Suprapubic skin (tissue), 4 donors: ENCODE measurements at regions not wholly inside any gene's neighbourhood (a gene's known extent, or its start where the extent isn't known, plus 50 kb on each side); places are given as distances from the start of the nearest gene placed in this dataset.

ENCODE experiments used
- DNase-seq, 2 donors: peaks; one replicate each; pipeline ENCODE4 v3.0.0-alpha.2; 2019; ENCODE audit warnings: low spot score in 2 of 2
- H3K27ac ChIP-seq: fragments of 200-600 bp; sonication (generic); one replicate; pipeline ENCODE4 v1.5.1; 2019
- H3K27me3 ChIP-seq: fragments of 200-600 bp; sonication (generic); one replicate; pipeline ENCODE4 v1.5.1; 2019
- H3K36me3 ChIP-seq: fragments of 200-600 bp; sonication (generic); one replicate; pipeline ENCODE4 v1.5.1; 2019
- H3K4me1 ChIP-seq: fragments of 200-600 bp; sonication (generic); one replicate; pipeline ENCODE4 v1.5.1; 2019
- H3K4me3 ChIP-seq: fragments of 200-600 bp; sonication (generic); one replicate; pipeline ENCODE4 v1.5.1; 2019; ENCODE audit warnings: mild to moderate bottlenecking
- H3K9me3 ChIP-seq: fragments of 200-600 bp; sonication (generic); one replicate; pipeline ENCODE4 v1.5.1; 2019
- EP300 ChIP-seq: sonication (generic); formaldehyde crosslinking; IDR thresholded peaks from one replicate; pipeline ENCODE4 v1.6.1; 2017; ENCODE audit warnings: antibody characterized with exemption
- POLR2A ChIP-seq, 2 donors: fragments of 450-650 bp; IDR thresholded peaks; one replicate each; pipeline ENCODE4 v1.6.1; 2017; ENCODE audit warnings: antibody characterized with exemption in 2 of 2, mild to moderate bottlenecking in 2 of 2, moderate library complexity in 2 of 2
- POLR2AphosphoS5 ChIP-seq, 3 donors: sonication (generic); formaldehyde crosslinking; IDR thresholded peaks; one replicate each; pipeline ENCODE4 v1.6.1; 2017; ENCODE audit warnings: antibody characterized with exemption in 3 of 3
- WGBS: methylation state at CpG from one replicate; pipeline ENCODE4 v1.1.5; 2018; 5-methylcytosine and 5-hydroxymethylcytosine counted together
- TF ChIP-seq, protein P1 (sequence below), 2 donors: fragments of 200-600 bp in 1 of 2; fragments of 450-650 bp in 1 of 2; sonication (generic) in 1 of 2; IDR thresholded peaks; one replicate each; pipeline ENCODE4 v1.5.1; 2016 to 2019; ENCODE audit warnings: antibody characterized with exemption in 2 of 2, mild to moderate bottlenecking in 1 of 2, moderate library complexity in 1 of 2

DNA sequence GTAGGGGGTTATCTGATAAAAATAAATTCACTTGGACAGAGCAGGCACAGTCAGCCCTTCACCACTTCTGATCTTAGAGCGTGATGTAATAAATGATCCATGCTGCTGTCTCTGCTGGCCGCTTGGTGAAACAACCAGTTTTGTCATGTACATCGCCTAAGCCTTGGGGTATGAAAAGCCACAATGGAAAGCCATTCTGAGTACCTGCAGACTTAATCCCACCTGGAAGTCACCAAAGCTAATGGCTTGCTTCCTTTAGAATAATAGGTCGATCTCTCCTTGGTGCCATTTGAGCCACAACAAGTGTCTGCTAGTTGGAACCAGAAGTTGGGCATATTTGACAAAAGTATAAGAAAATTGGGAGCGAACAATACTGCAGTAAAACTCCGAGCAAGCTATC, 1649.7 kb upstream of the SPRY2 start:
- no peak overlapping the region for H3K27ac ChIP-seq
- H3K4me3 ChIP-seq = no peak overlapping the region
- H3K36me3 ChIP-seq = no peaks in the 10 kb centered on the region
- H3K4me1 ChIP-seq = no peaks in the 10 kb centered on the region
- no peaks in the 10 kb centered on the region for H3K27me3 ChIP-seq
- TF ChIP-seq POLR2AphosphoS5 (IDR thresholded peaks at IDR 0.05) = no peak
- TF ChIP-seq POLR2A (IDR thresholded peaks at IDR 0.05) = no peak
- TF ChIP-seq EP300 = no peak
- TF ChIP-seq, protein P1, sequence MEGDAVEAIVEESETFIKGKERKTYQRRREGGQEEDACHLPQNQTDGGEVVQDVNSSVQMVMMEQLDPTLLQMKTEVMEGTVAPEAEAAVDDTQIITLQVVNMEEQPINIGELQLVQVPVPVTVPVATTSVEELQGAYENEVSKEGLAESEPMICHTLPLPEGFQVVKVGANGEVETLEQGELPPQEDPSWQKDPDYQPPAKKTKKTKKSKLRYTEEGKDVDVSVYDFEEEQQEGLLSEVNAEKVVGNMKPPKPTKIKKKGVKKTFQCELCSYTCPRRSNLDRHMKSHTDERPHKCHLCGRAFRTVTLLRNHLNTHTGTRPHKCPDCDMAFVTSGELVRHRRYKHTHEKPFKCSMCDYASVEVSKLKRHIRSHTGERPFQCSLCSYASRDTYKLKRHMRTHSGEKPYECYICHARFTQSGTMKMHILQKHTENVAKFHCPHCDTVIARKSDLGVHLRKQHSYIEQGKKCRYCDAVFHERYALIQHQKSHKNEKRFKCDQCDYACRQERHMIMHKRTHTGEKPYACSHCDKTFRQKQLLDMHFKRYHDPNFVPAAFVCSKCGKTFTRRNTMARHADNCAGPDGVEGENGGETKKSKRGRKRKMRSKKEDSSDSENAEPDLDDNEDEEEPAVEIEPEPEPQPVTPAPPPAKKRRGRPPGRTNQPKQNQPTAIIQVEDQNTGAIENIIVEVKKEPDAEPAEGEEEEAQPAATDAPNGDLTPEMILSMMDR (IDR thresholded peaks at IDR 0.05) = no peak
- 85% methylated on average over 6 of the region's 6 CpGs for WGBS
- H3K9me3 ChIP-seq = no peaks in the 10 kb centered on the region
- no peak for DNase-seq

DNA sequence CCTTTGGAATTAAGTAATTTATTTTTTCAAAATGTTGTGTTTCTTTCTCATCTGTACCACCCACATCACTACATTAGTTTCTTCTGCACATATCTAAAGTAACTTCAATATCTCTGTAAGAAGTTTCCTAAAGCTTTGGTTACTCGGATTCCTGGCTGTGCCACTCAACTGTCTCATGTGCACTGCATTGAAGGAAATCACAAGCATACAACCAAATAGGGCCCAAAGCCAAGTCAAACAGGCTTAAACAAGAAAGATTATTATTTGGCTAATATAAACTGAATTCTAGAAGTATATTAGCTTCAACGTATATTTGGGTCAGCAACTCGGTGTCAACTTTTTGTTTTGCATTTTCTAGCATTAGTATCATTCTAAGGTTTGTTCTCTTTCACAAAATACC, 1647.6 kb upstream of the SPRY2 start:
- 28% methylated on average over 3 of the region's 3 CpGs for WGBS
- TF ChIP-seq, protein P1 (IDR thresholded peaks at IDR 0.05) = no peak
- TF ChIP-seq POLR2A (IDR thresholded peaks at IDR 0.05) = no peak
- Histone ChIP-seq H3K9me3 (no peaks in the 10 kb centered on the region), H3K4me1 (no peaks in the 10 kb centered on the region), H3K36me3 (no peaks in the 10 kb centered on the region), H3K27ac (no peak overlapping the region), H3K27me3 (no peaks in the 10 kb centered on the region), H3K4me3 (no peak overlapping the region)
- no peak for DNase-seq

DNA sequence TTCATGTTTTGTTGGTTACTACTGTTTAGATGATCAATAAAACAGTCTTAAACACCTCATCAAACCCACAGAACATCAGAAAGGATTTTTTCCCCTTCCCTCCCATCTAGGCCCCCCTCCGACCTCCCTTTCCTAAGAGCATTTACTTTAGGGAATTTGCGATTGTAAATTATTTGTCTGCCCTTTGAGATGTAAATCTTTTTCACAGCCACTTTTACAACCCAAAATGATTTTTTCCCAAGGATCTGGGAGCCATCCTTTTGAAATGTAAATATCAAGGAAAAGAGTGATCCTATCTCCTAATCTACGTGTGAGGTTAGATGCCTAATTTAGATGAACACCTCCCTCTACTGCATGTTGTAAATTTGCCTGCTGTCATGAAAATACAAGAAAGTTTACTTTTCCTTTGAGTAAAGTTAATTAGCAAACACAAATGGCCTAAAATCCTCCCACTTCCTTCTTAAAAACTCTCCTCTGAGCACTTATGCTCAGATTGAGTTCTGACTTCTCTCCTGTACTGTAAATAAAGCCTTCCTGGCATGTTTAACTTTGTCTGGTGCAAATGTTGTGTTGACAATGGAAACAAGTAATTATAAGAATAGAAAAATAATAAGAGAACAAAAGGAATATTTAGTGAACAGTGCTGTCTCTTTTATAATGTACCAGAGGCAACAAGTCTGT, 1646.9 kb upstream of the SPRY2 start:
- Histone ChIP-seq H3K4me3 (no peak overlapping the region), H3K9me3 (no peaks in the 10 kb centered on the region), H3K4me1 (no peaks in the 10 kb centered on the region), H3K27me3 (no peaks in the 10 kb centered on the region), H3K27ac (no peak overlapping the region), H3K36me3 (no peaks in the 10 kb centered on the region)
- TF ChIP-seq, protein P1 (IDR thresholded peaks at IDR 0.05) = no peak
- TF ChIP-seq POLR2AphosphoS5 (IDR thresholded peaks at IDR 0.05) (no peak), EP300 (no peak), POLR2A (IDR thresholded peaks at IDR 0.05) (no peak)
- WGBS = 65% methylated on average over 3 of the region's 3 CpGs
- no peak for DNase-seq

DNA sequence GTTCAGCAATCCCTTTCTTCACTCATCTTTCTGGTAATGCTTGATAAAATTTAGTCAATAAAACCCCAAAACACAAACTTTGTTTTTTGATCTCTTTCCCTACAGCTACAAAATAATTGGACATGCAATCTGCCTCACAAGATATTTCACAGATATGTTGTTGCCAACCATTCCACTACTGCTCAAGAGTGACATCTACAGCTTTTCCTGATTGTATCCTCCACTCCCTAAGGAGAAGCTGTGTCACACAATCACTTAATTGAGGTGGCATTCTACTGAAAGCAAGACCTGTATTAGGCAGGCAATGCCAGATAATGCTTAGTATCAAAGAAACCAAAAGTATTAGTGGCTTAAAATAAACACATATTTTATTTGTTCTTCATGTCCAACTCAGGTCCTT, 1646.2 kb upstream of the SPRY2 start:
- H3K27ac ChIP-seq = no peak overlapping the region
- no peaks in the 10 kb centered on the region for H3K27me3 ChIP-seq
- H3K4me3 ChIP-seq = no peak overlapping the region
- no peaks in the 10 kb centered on the region for H3K9me3 ChIP-seq
- no peak for DNase-seq
- H3K4me1 ChIP-seq = no peaks in the 10 kb centered on the region
- no peaks in the 10 kb centered on the region for H3K36me3 ChIP-seq
- TF ChIP-seq POLR2A (IDR thresholded peaks at IDR 0.05) (no peak), POLR2AphosphoS5 (IDR thresholded peaks at IDR 0.05) (no peak), EP300 (no peak)
- TF ChIP-seq, protein P1 (IDR thresholded peaks at IDR 0.05) = no peak

DNA sequence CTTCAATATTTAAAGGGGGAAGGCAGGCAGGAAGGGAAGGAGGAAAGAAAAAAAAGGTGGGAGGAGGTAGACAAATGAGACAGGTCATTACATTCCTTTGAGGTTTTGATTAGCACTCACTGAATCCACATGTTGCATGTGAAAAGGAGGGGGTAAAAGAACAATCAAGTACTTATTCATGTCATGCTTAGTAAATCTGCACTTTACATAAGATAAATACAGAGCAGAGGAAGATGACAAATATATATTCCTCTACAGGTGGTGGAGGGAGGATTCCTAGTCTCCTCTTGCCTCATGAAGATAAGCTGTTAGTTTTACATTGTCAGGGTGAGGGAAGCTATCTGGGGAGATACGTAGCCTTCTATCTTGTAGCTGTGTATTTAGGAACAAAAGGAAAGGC, 1645.4 kb upstream of the SPRY2 start:
- Histone ChIP-seq H3K27me3 (no peaks in the 10 kb centered on the region), H3K9me3 (no peaks in the 10 kb centered on the region), H3K4me3 (no peak overlapping the region), H3K36me3 (no peaks in the 10 kb centered on the region), H3K27ac (no peak overlapping the region), H3K4me1 (no peaks in the 10 kb centered on the region)
- DNase-seq = no peak
- TF ChIP-seq POLR2AphosphoS5 (IDR thresholded peaks at IDR 0.05) = no peak
- no peak for TF ChIP-seq POLR2A (IDR thresholded peaks at IDR 0.05)
- TF ChIP-seq, protein P1 (IDR thresholded peaks at IDR 0.05) = no peak
- TF ChIP-seq EP300 = no peak
- WGBS = 79% methylated on average over 1 of the region's 1 CpG
